ENCODE measurements at regions not wholly inside any gene's neighbourhood (a gene's known extent, or its start where the extent isn't known, plus 50 kb on each side); places are given as distances from the start of the nearest gene placed in this dataset.

- TF ChIP-seq REST (IDR thresholded peaks at IDR 0.05; ENCODE audit: unreplicated experiment): no peak
- no peak for TF ChIP-seq EZH2 (IDR thresholded peaks at IDR 0.05; ENCODE audit: low read depth, unreplicated experiment)
- TF ChIP-seq ETS1 (IDR thresholded peaks at IDR 0.05): no peak
- TF ChIP-seq POLR2AphosphoS5 (IDR thresholded peaks at IDR 0.05; ENCODE audit: low read depth): no peak
- TF ChIP-seq CTCF (conservative IDR thresholded peaks at IDR 0.05; ENCODE audit: low read depth in 2 of 2): no peak
- TF ChIP-seq EZH2phosphoT487 (IDR thresholded peaks at IDR 0.05; ENCODE audit: unreplicated experiment): no peak
- no peak for TF ChIP-seq CREB1 (CRISPR knock-in tag; IDR thresholded peaks at IDR 0.05; ENCODE audit: low read depth)
- no peak for TF ChIP-seq JUNB (IDR thresholded peaks at IDR 0.05; ENCODE audit: unreplicated experiment)
- no peak for TF ChIP-seq STAT1 (IDR thresholded peaks at IDR 0.05; ENCODE audit: unreplicated experiment)
These were observed 139.0 kb upstream of the CDH6 start for GRCh38 chr5:31054453-31054852.

All from GM23338 (cell line).